ENCODE measurements at regions not wholly inside any gene's neighbourhood (a gene's known extent, or its start where the extent isn't known, plus 50 kb on each side); places are given as distances from the start of the nearest gene placed in this dataset.

DNA sequence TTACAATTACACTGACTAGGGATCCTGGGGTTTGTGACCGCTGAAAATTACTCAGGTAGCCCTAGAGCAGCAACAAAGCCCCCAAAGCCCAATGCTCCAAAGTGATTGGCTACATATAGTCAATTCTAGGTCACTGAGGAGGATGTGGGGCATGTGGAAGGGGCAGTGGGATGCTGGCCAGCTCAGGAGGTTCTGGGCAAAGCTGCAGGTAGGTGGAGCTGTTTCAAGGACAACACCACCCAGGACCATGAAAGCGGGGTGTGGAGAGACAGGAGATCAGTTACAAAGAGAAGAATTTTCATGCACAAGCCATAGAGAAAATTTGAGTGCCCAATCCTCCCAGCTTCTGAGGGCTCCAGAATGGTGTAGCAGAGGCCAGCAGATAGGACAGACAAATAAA lies 75.0 kb upstream of the CCDC85A start:
- DNase-seq (no peak), ATAC-seq (no peak)
- no peaks in the 10 kb centered on the region for H3K4me1 Mint-ChIP-seq
- H3K27ac Mint-ChIP-seq: no peak overlapping the region
- peaks cover 2% of the 10 kb centered on the region for H3K9me3 Mint-ChIP-seq (ENCODE audit: low read depth)
- H3K4me3 Mint-ChIP-seq: no peak overlapping the region
- ChIA-PET POLR2A (no interaction called here), CTCF (interaction anchor here (0.6 kb wide), 1 partner anchor 130 kb away, joined by 3 read pairs; no protein-coding TSS in a partner anchor)
- H3K27me3 Mint-ChIP-seq: no peaks in the 10 kb centered on the region
- no peaks in the 10 kb centered on the region for H3K36me3 Mint-ChIP-seq (ENCODE audit: low read depth)
- intact Hi-C loops (cut with DNase I, micrococcal nuclease): no loop called here

DNA sequence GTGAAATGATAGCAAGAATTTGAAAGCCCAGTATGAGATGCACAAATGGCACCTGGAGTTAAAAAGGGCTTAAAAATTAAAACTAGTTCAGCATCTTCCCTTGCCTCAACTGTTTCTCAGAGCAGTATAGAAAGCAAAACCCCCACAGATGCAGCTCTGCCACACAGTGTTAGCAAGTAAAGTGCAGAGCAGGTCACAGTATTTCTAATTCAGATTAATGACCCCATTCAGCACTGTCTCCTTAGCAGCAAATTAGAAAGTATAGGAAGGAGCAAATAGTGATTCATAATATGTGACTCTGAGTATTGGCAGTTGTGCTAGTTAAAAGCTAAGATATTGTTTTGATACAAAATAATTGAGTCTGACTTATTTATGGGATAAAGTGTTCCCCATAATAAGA lies 73.8 kb upstream of the CCDC85A start:
- CTCF ChIA-PET: interaction anchor here (0.6 to 0.7 kb wide), 2 partner anchors 190 to 539 kb away, joined by 3 read pairs; no protein-coding TSS in a partner anchor

DNA sequence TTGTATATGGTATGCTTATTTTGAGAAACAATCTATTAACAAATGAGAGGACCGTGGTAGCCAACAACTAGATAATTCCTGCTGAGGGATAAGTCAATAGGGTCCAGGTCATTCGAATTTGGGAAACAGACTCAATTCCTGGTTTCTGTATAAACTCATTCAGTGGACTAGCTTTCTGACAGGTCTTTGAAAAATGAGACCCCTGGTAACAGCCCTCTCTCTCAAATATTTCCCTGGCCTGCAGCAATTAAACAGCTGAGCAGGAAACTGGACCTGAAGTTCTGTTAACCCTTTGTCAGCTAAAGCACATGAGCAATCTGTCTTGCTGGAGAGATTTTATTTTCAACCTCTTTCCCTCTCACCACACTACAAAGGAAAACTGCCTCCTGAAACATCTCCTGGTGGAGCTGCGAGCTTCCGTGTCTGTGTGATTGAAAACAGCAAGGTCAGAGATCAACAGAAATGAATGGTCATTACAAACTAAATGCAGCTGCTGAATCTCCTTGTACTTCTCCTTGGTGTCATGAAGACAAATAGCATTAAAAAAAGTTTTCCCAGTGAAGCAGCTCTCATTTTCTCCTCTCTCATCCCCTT lies 70.3 kb upstream of the CCDC85A start:
- Mint-ChIP-seq H3K27ac (no peak overlapping the region), H3K36me3 (ENCODE audit: low read depth) (no peaks in the 10 kb centered on the region), H3K4me3 (no peak overlapping the region), H3K9me3 (ENCODE audit: low read depth) (no peaks in the 10 kb centered on the region), H3K27me3 (peaks cover 1% of the 10 kb centered on the region), H3K4me1 (no peaks in the 10 kb centered on the region)
- ChIA-PET POLR2A (no interaction called here), CTCF (interaction anchor here (0.7 kb wide), 1 partner anchor 209 kb away, joined by 3 read pairs; no protein-coding TSS in a partner anchor)
- intact Hi-C loops (cut with DNase I, micrococcal nuclease): no loop called here
- ATAC-seq (no peak), DNase-seq (no peak)

More for the DNA sequence above, 73.8 kb upstream of the CCDC85A start:
- Mint-ChIP-seq H3K27me3 (peaks cover 1% of the 10 kb centered on the region), H3K9me3 (ENCODE audit: low read depth) (peaks cover 2% of the 10 kb centered on the region), H3K4me1 (no peaks in the 10 kb centered on the region), H3K4me3 (no peak overlapping the region), H3K36me3 (ENCODE audit: low read depth) (no peaks in the 10 kb centered on the region), H3K27ac (no peak overlapping the region)
- intact Hi-C loops (cut with DNase I, micrococcal nuclease): no loop called here
- POLR2A ChIA-PET: no interaction called here
- DNase-seq (no peak), ATAC-seq (no peak)

DNA sequence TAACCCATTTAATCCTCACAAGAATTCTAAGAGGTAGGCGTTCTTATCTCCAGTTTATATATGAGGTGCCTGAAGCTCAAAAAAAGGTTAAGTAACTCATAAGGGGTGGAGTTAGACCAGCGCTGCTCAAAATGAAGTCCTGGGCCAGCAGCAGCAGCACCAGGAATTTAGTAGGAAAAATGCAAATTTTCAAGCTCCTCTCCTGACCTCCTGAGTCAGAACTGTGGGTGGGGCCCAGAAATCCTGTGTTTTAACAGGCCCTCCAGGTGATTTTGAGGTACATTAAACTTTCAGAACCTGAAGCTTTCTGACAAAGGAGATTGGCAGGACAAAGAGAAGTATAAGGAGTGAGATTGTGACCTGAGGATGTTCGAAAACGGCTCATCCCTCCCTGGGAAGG lies 66.0 kb upstream of the CCDC85A start:
- Mint-ChIP-seq H3K4me1 (no peaks in the 10 kb centered on the region), H3K27ac (no peak overlapping the region), H3K36me3 (ENCODE audit: low read depth) (no peaks in the 10 kb centered on the region), H3K4me3 (no peak overlapping the region), H3K9me3 (ENCODE audit: low read depth) (no peaks in the 10 kb centered on the region), H3K27me3 (peaks cover 1% of the 10 kb centered on the region)
- POLR2A ChIA-PET: no interaction called here
- ATAC-seq (no peak), DNase-seq (no peak)
- CTCF ChIA-PET: interaction anchor here (0.6 to 1.3 kb wide), 2 partner anchors 12 to 77 kb away, joined by 3 read pairs; no protein-coding TSS in a partner anchor
- intact Hi-C loops (cut with DNase I, micrococcal nuclease): no loop called here

DNA sequence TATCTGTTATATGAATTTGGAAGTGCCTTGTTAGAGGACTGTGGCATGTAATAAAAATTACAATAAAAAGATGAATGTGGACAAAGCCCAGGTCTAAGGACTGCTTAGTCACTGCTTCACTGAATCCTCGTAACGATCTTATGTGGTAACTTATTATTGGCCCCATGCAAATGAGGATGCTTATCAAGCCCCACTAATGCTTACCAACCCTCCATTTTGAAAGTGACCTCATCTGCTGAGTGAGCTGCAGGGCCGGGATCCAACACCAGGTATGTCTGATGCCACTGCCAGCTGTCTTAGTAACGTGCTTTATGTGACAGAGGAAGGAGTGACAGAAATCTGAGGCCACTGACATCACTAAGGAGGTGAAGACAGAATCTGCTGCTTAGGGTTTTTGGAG lies 65.3 kb upstream of the CCDC85A start:
- H3K27ac Mint-ChIP-seq: no peak overlapping the region
- no peak overlapping the region for H3K4me3 Mint-ChIP-seq
- H3K27me3 Mint-ChIP-seq: peaks cover 1% of the 10 kb centered on the region
- no peaks in the 10 kb centered on the region for H3K36me3 Mint-ChIP-seq (ENCODE audit: low read depth)
- H3K4me1 Mint-ChIP-seq: no peaks in the 10 kb centered on the region
- DNase-seq (no peak), ATAC-seq (no peak)
- CTCF ChIA-PET: interaction anchor here (0.6 to 1.1 kb wide), 3 partner anchors 13 to 77 kb away, joined by 3 to 4 read pairs (median 3); no protein-coding TSS in a partner anchor
- intact Hi-C loops (cut with DNase I, micrococcal nuclease): no loop called here
- no peaks in the 10 kb centered on the region for H3K9me3 Mint-ChIP-seq (ENCODE audit: low read depth)
- POLR2A ChIA-PET: no interaction called here

DNA sequence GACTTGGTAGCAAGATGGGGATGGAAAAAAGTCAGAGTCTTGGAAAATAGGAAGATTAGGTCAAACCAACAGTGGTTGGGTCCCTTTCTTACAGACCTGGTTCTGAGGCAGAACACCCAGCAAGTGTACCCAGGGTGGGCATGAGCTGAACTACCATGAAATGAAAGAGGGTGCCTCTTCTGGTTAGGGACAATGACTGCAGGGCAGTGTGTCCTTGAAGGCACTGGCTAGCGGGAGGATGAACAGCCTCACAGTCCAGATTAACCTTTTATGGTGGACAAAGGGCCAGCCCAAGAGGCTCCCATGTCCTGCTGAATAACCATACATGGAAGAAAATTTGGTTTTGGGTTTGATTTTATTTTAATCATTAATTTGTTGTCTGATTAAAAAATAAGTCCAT lies 61.8 kb upstream of the CCDC85A start:
- Mint-ChIP-seq H3K4me1 (no peaks in the 10 kb centered on the region), H3K27ac (no peak overlapping the region), H3K36me3 (ENCODE audit: low read depth) (no peaks in the 10 kb centered on the region), H3K4me3 (no peak overlapping the region), H3K9me3 (ENCODE audit: low read depth) (no peaks in the 10 kb centered on the region), H3K27me3 (no peaks in the 10 kb centered on the region)
- ChIA-PET CTCF (interaction anchor here (1.2 kb wide), 1 partner anchor 404 kb away, joined by 3 read pairs; no protein-coding TSS in a partner anchor), POLR2A (no interaction called here)
- DNase-seq: no peak
- intact Hi-C loops (cut with DNase I, micrococcal nuclease): no loop called here
- no peak for ATAC-seq

DNA sequence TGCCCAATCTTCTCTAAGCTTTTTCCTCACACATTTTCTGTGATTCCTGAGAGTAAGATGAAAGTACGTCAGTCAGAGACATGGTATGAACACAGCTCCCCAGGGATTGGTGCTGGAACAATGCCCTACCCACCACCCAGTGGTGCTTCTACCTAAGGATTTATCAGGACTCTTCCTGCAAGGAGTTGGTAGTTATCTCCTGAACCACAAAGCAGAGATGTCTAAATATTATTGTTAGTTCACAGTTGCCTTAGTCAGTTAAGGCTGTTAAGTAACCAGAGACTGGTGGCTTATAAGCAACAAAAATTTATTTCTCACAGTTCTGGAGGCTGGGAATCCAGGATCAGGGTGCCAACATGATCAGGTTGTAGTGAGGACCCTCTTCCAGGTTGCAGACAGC lies 60.3 kb upstream of the CCDC85A start:
- Mint-ChIP-seq H3K27ac (no peak overlapping the region), H3K4me1 (no peaks in the 10 kb centered on the region), H3K9me3 (ENCODE audit: low read depth) (no peaks in the 10 kb centered on the region), H3K36me3 (ENCODE audit: low read depth) (no peaks in the 10 kb centered on the region), H3K4me3 (no peak overlapping the region), H3K27me3 (no peaks in the 10 kb centered on the region)
- ChIA-PET POLR2A (no interaction called here), CTCF (no interaction called here)
- DNase-seq (no peak), ATAC-seq (no peak)
- intact Hi-C loops (cut with DNase I, micrococcal nuclease): no loop called here

DNA sequence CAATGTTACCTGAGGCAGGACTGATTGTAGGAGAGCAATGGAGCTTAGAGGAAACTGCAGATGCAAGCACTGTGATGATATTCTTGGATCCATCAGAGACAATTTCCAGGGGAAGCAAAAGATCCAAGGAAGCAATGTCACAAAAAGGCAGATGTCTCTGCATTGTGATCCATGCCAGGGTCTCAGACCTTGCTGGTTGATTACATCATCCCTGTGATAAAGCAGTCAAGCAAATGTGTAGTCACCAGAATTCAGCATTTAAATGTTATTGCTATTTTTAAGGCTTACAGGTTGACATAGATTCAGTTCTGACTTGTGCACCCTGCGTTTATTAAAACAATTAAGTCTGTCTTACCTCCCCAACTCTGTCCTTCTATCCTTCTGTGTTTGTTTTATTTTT lies 56.8 kb upstream of the CCDC85A start:
- no peak overlapping the region for H3K27ac Mint-ChIP-seq
- H3K9me3 Mint-ChIP-seq (ENCODE audit: low read depth): no peaks in the 10 kb centered on the region
- no peaks in the 10 kb centered on the region for H3K4me1 Mint-ChIP-seq
- intact Hi-C loops (cut with DNase I, micrococcal nuclease): no loop called here
- ChIA-PET CTCF (no interaction called here), POLR2A (no interaction called here)
- peaks cover 4% of the 10 kb centered on the region for H3K27me3 Mint-ChIP-seq
- ATAC-seq: no peak
- no peak overlapping the region for H3K4me3 Mint-ChIP-seq
- H3K36me3 Mint-ChIP-seq (ENCODE audit: low read depth): no peaks in the 10 kb centered on the region
- no peak for DNase-seq

DNA sequence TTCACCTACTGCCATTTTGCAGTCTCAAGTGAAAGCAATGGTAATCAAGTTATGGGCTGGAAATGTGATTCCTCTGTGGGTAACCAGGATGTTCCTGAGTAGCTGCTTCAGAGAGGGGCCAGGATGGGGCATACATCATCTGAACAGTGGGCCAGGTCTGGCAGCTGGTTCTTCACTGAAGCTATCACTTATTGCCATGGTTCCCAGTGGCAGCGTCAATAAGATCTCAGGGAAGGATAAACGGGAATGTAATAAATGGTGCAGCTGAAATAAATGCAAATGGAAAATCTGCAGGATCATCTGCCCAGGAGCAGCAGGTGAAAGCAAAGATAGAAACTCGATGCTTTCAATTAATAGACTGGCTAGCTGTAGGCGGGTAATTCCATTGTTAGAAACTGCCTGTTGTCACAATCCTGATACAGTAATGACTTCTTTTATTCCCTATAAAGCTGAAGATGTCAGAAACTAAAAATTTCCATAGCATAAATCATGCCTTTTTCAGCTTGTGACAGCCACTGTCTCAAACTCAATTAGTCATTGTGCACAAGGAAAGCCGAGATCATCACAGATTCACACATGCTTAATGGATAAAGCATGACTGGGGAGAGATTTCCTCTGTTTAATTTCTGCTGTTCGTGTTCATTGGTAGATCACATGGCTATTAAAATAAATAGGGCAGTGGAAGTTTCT lies 56.2 kb upstream of the CCDC85A start:
- POLR2A ChIA-PET: no interaction called here
- intact Hi-C loops (cut with DNase I, micrococcal nuclease): no loop called here
- CTCF ChIA-PET: no interaction called here

DNA sequence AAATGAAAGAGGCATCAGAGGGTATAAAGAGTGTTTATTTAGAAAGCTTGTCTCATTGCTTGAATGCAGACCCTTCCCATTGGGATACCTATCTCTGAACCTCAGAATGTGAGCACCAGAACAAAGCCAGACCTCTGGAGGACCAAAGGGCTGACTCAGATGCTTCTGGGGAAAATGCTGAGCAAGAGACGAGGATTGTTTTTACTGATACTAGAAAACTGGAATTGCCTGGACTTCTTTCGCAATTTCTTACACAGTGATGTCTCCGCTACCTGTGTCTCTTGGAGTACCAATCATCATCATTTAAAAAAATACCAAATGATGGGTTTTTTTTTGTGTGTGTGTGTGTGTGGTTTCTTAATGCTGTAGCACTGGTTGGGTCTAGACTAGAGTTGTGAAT lies 55.6 kb upstream of the CCDC85A start:
- ChIA-PET POLR2A (no interaction called here), CTCF (no interaction called here)
- no peaks in the 10 kb centered on the region for H3K4me1 Mint-ChIP-seq
- no peak overlapping the region for H3K27ac Mint-ChIP-seq
- H3K9me3 Mint-ChIP-seq (ENCODE audit: low read depth): no peaks in the 10 kb centered on the region
- no peak overlapping the region for H3K4me3 Mint-ChIP-seq
- intact Hi-C loops (cut with DNase I, micrococcal nuclease): no loop called here
- DNase-seq (no peak), ATAC-seq (no peak)
- no peaks in the 10 kb centered on the region for H3K36me3 Mint-ChIP-seq (ENCODE audit: low read depth)
- H3K27me3 Mint-ChIP-seq: peaks cover 4% of the 10 kb centered on the region

More for the DNA sequence above, 56.2 kb upstream of the CCDC85A start:
- Mint-ChIP-seq H3K27ac (no peak overlapping the region), H3K4me3 (no peak overlapping the region), H3K4me1 (no peaks in the 10 kb centered on the region), H3K36me3 (ENCODE audit: low read depth) (no peaks in the 10 kb centered on the region), H3K27me3 (peaks cover 4% of the 10 kb centered on the region), H3K9me3 (ENCODE audit: low read depth) (no peaks in the 10 kb centered on the region)
- DNase-seq (no peak), ATAC-seq (no peak)

DNA sequence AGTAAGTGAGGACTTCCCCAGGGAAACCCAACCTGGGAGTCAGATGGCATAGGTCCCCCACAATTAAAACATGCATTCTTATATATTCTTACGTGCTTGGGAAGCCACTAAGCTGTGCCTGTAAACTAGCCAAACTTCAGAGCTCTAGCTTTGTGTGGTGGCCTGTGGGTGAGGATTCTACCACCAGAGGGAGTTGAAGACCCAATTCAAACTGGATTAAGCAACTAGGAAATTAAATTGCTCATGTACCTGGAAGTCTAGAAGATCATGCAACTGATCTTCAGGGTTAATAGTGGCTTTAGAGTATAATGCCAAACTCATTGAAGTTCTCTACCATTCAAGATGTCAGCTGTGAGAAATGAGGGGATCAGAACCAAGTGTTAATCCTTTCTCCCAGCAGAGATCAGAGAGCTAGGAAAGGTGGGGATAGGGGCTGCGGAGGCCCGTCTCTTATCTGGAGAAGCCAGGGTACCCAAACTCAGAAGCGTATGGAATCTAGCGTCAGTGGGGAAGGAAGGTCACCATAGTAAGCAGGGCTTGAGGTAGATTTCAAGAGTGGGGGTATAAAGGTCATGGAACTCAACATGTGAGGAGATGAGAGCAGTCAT lies 53.2 kb upstream of the CCDC85A start:
- Mint-ChIP-seq H3K4me1 (no peaks in the 10 kb centered on the region), H3K36me3 (ENCODE audit: low read depth) (no peaks in the 10 kb centered on the region)
- intact Hi-C loops (cut with DNase I, micrococcal nuclease): loop anchor here (2.0 to 5.0 kb wide), 2 partner anchors 412 to 1387 kb away; no protein-coding TSS in a partner anchor

DNA sequence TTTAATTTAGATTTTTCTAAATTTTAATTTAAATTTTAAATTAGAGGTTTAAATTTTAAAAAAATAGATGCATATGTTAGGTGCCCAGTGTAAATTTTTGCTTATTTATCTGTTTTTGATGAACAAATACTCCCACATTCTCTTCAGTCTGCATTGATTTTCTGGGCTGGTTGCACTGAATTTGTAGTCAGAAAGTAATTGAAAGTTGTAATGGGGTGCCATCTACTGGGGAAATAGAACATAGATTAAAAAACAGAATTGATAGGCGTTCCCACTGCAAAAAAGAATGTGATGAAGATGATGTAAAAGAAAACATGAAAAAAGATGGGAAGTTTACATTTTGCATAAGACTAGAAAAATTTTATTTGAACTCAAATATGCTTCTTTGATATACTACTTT lies 51.7 kb upstream of the CCDC85A start:
- ChIA-PET POLR2A (no interaction called here), CTCF (no interaction called here)
- H3K4me1 Mint-ChIP-seq: no peaks in the 10 kb centered on the region
- H3K36me3 Mint-ChIP-seq (ENCODE audit: low read depth): no peaks in the 10 kb centered on the region
- ATAC-seq (no peak), DNase-seq (no peak)
- no peak overlapping the region for H3K4me3 Mint-ChIP-seq
- no peaks in the 10 kb centered on the region for H3K9me3 Mint-ChIP-seq (ENCODE audit: low read depth)
- intact Hi-C loops (cut with DNase I, micrococcal nuclease): loop anchor here in 1 of 2 experiments (1.0 to 5.0 kb wide), 2 partner anchors 414 to 1385 kb away; no protein-coding TSS in a partner anchor
- no peak overlapping the region for H3K27ac Mint-ChIP-seq
- H3K27me3 Mint-ChIP-seq: peaks cover 4% of the 10 kb centered on the region

More for the DNA sequence above, 53.2 kb upstream of the CCDC85A start:
- no peak overlapping the region for H3K27ac Mint-ChIP-seq
- ChIA-PET CTCF (interaction anchor here (0.7 kb wide), 1 partner anchor 13 kb away, joined by 3 read pairs; no protein-coding TSS in a partner anchor), POLR2A (no interaction called here)
- H3K4me3 Mint-ChIP-seq: no peak overlapping the region
- peaks cover 4% of the 10 kb centered on the region for H3K27me3 Mint-ChIP-seq
- H3K9me3 Mint-ChIP-seq (ENCODE audit: low read depth): no peaks in the 10 kb centered on the region
- no peak for ATAC-seq
- DNase-seq: peak; percentile 6
